ENCODE measurements at regions not wholly inside any gene's neighbourhood (a gene's known extent, or its start where the extent isn't known, plus 50 kb on each side); places are given as distances from the start of the nearest gene placed in this dataset.

- H3K27me3 ChIP-seq (ENCODE audit: insufficient read depth, low read depth, severe bottlenecking): peaks cover 5% of the 10 kb centered on the region
- DNase-seq: no peak
- peaks cover 4% of the 10 kb centered on the region for H3K9me3 ChIP-seq (ENCODE audit: severe bottlenecking)
- TF ChIP-seq CTCF (IDR thresholded peaks at IDR 0.05; ENCODE audit: low read depth, low read length): no peak
- no peak overlapping the region for H3K27ac ChIP-seq
- H3K4me3 ChIP-seq (ENCODE audit: low read depth, low read length): no peak overlapping the region
- H3K36me3 ChIP-seq: no peaks in the 10 kb centered on the region
Measured at GRCh38 chr2:65583061-65583460, 150.7 kb upstream of the SPRED2 start.

- no peak for TF ChIP-seq CTCF (IDR thresholded peaks at IDR 0.05; ENCODE audit: low read depth, low read length)
- H3K4me3 ChIP-seq (ENCODE audit: low read depth, low read length): no peak overlapping the region
- H3K27ac ChIP-seq: no peak overlapping the region
- H3K27me3 ChIP-seq (ENCODE audit: insufficient read depth, low read depth, severe bottlenecking): peaks cover 5% of the 10 kb centered on the region
- H3K36me3 ChIP-seq: no peaks in the 10 kb centered on the region
- H3K9me3 ChIP-seq (ENCODE audit: severe bottlenecking): peaks cover 3% of the 10 kb centered on the region
- DNase-seq: no peak
Measured at GRCh38 chr2:65582364-65582763, 150.0 kb upstream of the SPRED2 start.

GRCh38 chr2:65580824-65581223 lies 148.4 kb upstream of the SPRED2 start:
- Histone ChIP-seq H3K36me3 (no peaks in the 10 kb centered on the region), H3K27me3 (ENCODE audit: insufficient read depth, low read depth, severe bottlenecking) (peaks cover 5% of the 10 kb centered on the region), H3K27ac (no peak overlapping the region), H3K9me3 (ENCODE audit: severe bottlenecking) (peaks cover 3% of the 10 kb centered on the region), H3K4me3 (ENCODE audit: low read depth, low read length) (no peak overlapping the region)
- TF ChIP-seq CTCF (IDR thresholded peaks at IDR 0.05; ENCODE audit: low read depth, low read length): no peak
- DNase-seq: no peak

GRCh38 chr2:65579506-65580235 lies 147.3 kb upstream of the SPRED2 start:
- DNase-seq: no peak
- Histone ChIP-seq H3K27me3 (ENCODE audit: insufficient read depth, low read depth, severe bottlenecking) (peaks cover 5% of the 10 kb centered on the region), H3K4me3 (ENCODE audit: low read depth, low read length) (no peak overlapping the region), H3K36me3 (no peaks in the 10 kb centered on the region), H3K27ac (no peak overlapping the region), H3K9me3 (ENCODE audit: severe bottlenecking) (no peaks in the 10 kb centered on the region)
- TF ChIP-seq CTCF (IDR thresholded peaks at IDR 0.05; ENCODE audit: low read depth, low read length): no peak

- H3K27ac ChIP-seq: no peak overlapping the region
- TF ChIP-seq CTCF (IDR thresholded peaks at IDR 0.05; ENCODE audit: low read depth, low read length): no peak
Measured at GRCh38 chr2:65577654-65578053, 145.3 kb upstream of the SPRED2 start.

More at GRCh38 chr2:65577654-65578053, 145.3 kb upstream of the SPRED2 start:
- no peaks in the 10 kb centered on the region for H3K36me3 ChIP-seq
- H3K27me3 ChIP-seq (ENCODE audit: insufficient read depth, low read depth, severe bottlenecking): peaks cover 5% of the 10 kb centered on the region
- no peaks in the 10 kb centered on the region for H3K9me3 ChIP-seq (ENCODE audit: severe bottlenecking)
- no peak overlapping the region for H3K4me3 ChIP-seq (ENCODE audit: low read depth, low read length)
- no peak for DNase-seq

Measured in WERI-Rb-1 (cell line).